CD14-positive monocyte (primary cell): ENCODE measurements at regions not wholly inside any gene's neighbourhood (a gene's known extent, or its start where the extent isn't known, plus 50 kb on each side); places are given as distances from the start of the nearest gene placed in this dataset.

Experiments used
- DNase-seq, 3 donors: peaks; one replicate each; pipeline ENCODE4 v3.0.0-alpha.2; 2011 to 2022
- H2AFZ ChIP-seq: 2 replicates; pipeline ENCODE4 v1.6.0; 2012; ENCODE audit warnings: mild to moderate bottlenecking, low read depth, low read length, inconsistent platforms; ENCODE audit not compliant: insufficient read depth, poor library complexity, severe bottlenecking
- H3K27ac ChIP-seq, 2 donors: 1 replicate in 1 of 2; 2 replicates in 1 of 2; pipeline ENCODE4 v1.5.1; 2012 to 2013; ENCODE audit warnings: low read length in 2 of 2, control low read depth in 1 of 2, inconsistent platforms in 1 of 2, low read depth in 1 of 2, mild to moderate bottlenecking in 1 of 2
- H3K27me3 ChIP-seq, 2 donors: one replicate each; pipeline versions ENCODE4 v1.6.0 to v1.6.1; 2011 to 2013; ENCODE audit warnings: low read length in 2 of 2; ENCODE audit not compliant: control insufficient read depth in 2 of 2, insufficient read depth in 2 of 2
- H3K36me3 ChIP-seq, 2 donors: replicated peaks in 1 of 2; 1 replicate in 1 of 2; 2 replicates in 1 of 2; pipeline versions ENCODE4 v1.5.1 to v1.6.1; 2012 to 2013; ENCODE audit warnings: low read length in 2 of 2, control low read depth in 1 of 2, inconsistent platforms in 1 of 2, mild to moderate bottlenecking in 1 of 2; ENCODE audit not compliant: insufficient read depth in 2 of 2, control insufficient read depth in 1 of 2
- H3K4me1 ChIP-seq, 2 donors: 1 replicate in 1 of 2; 2 replicates in 1 of 2; pipeline versions ENCODE4 v1.5.1 to v1.6.1; 2012 to 2013; ENCODE audit warnings: low read length in 2 of 2, control low read depth in 1 of 2, inconsistent platforms in 1 of 2, mild to moderate bottlenecking in 1 of 2, moderate library complexity in 1 of 2; ENCODE audit not compliant: insufficient read depth in 2 of 2, control insufficient read depth in 1 of 2
- H3K4me2 ChIP-seq: replicated peaks from 2 replicates; pipeline ENCODE3; 2012; ENCODE audit warnings: low read length, moderate library complexity, mild to moderate bottlenecking; ENCODE audit not compliant: poor library complexity, severe bottlenecking; ENCODE audit errors: extremely low read depth
- H3K4me3 ChIP-seq, 3 experiments: fragments of 200-600 bp in 1 of 3; sonication (generic) in 1 of 3; replicated peaks in 1 of 3; 1 replicate in 2 of 3; 2 replicates in 1 of 3; pipeline ENCODE4 v1.5.1; 2011 to 2013; ENCODE audit warnings: low read length in 3 of 3, mild to moderate bottlenecking in 3 of 3, control low read depth in 2 of 3, low read depth in 2 of 3, inconsistent platforms in 1 of 3, moderate library complexity in 1 of 3
- H3K79me2 ChIP-seq: 2 replicates; pipeline ENCODE4 v1.6.0; 2012; ENCODE audit warnings: mild to moderate bottlenecking, control low read depth, inconsistent platforms, low read length, moderate library complexity; ENCODE audit not compliant: insufficient read depth
- H3K9ac ChIP-seq: 2 replicates; pipeline ENCODE4 v1.6.0; 2017; ENCODE audit warnings: low read length, mild to moderate bottlenecking; ENCODE audit not compliant: insufficient read depth, poor library complexity, severe bottlenecking
- H3K9me3 ChIP-seq, 2 donors: replicated peaks in 1 of 2; 1 replicate in 1 of 2; 2 replicates in 1 of 2; pipeline versions ENCODE4 v1.5.1 to v1.6.1; 2012 to 2013; ENCODE audit warnings: low read length in 2 of 2, control low read depth in 1 of 2; ENCODE audit not compliant: control insufficient read depth in 1 of 2, insufficient read depth in 1 of 2
- H4K20me1 ChIP-seq: 2 replicates; pipeline ENCODE4 v1.6.0; 2012; ENCODE audit warnings: mild to moderate bottlenecking, low read length, control low read depth, moderate library complexity; ENCODE audit not compliant: insufficient read depth
- H3K27ac Mint-ChIP-seq, 7 donors: one replicate each; pipeline ENCODE4 v1.8.0; 2020; ENCODE audit warnings: mild to moderate bottlenecking in 7 of 7, mixed read lengths in 7 of 7, moderate library complexity in 6 of 7, inconsistent platforms in 2 of 7
- H3K27me3 Mint-ChIP-seq, 3 donors: one replicate each; pipeline ENCODE4 v1.8.0; 2021 to 2022; ENCODE audit warnings: low read depth in 3 of 3, mild to moderate bottlenecking in 3 of 3, mixed read lengths in 3 of 3, moderate library complexity in 3 of 3, inconsistent platforms in 1 of 3
- H3K36me3 Mint-ChIP-seq, 2 donors: one replicate each; pipeline ENCODE4 v1.8.0; 2020; ENCODE audit warnings: mixed read lengths in 2 of 2, inconsistent platforms in 1 of 2, mild to moderate bottlenecking in 1 of 2
- H3K4me1 Mint-ChIP-seq: one replicate; pipeline ENCODE4 v1.8.0; 2020; ENCODE audit warnings: mild to moderate bottlenecking, mixed read lengths
- H3K4me3 Mint-ChIP-seq, 2 donors: one replicate each; pipeline ENCODE4 v1.8.0; 2020; ENCODE audit warnings: mild to moderate bottlenecking in 2 of 2, mixed read lengths in 2 of 2, moderate library complexity in 1 of 2
- H3K9me3 Mint-ChIP-seq, 7 donors: one replicate each; pipeline ENCODE4 v1.8.0; 2020 to 2022; ENCODE audit warnings: mixed read lengths in 7 of 7, mild to moderate bottlenecking in 6 of 7, moderate library complexity in 6 of 7, inconsistent platforms in 2 of 7
- CTCF ChIP-seq: fragments of 200-600 bp; IDR thresholded peaks from one replicate; pipeline ENCODE4 v1.8.0; 2022; ENCODE audit warnings: antibody characterized with exemption, mild to moderate bottlenecking
- WGBS: methylation state at CpG from one replicate; pipeline ENCODE4 v1.1.5; 2013; ENCODE audit warnings: missing lambda C conversion rate; ENCODE audit not compliant: insufficient coverage; 5-methylcytosine and 5-hydroxymethylcytosine counted together
- intact Hi-C, 2 donors: fragments of 100-400 bp; cut with micrococcal nuclease; formaldehyde crosslinking; loops; one replicate each; pipeline versions ENCODE4 v1.15.0 to v1.15.1; 2023

DNA sequence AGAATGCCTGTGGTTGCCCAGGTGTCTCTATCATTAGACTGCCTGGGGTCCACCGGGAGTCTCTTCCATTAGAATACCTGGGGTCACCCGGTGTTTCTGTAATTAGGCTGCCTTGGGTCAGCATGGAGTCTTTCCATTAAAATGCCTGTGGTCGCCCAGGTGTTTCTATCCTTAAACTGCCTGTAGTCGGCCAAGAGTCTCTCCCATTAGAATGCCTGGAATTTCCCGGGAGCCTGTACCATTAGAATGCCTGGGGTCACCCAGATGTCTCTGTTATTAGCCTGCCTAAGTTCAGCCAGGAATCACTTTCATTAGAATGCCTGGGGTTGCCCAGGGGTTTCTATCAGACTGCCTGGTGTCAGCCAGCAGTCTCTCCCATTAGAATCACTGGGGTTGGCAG is 1492.8 kb downstream of the UQCRFS1 start:
- Mint-ChIP-seq H3K9me3 (peaks cover 13 to 55% (median 48%) of the 10 kb centered on the region in 7 donors), H3K27ac (no peak overlapping the region), H3K4me1 (no peaks in the 10 kb centered on the region), H3K27me3 (peaks cover 0 to 2% (median 0%) of the 10 kb centered on the region in 3 donors), H3K4me3 (no peak overlapping the region), H3K36me3 (no peaks in the 10 kb centered on the region)
- no peak for TF ChIP-seq CTCF
- intact Hi-C loops, result no loop called here
- Histone ChIP-seq H4K20me1 (no peaks in the 10 kb centered on the region), H3K9ac (no peak overlapping the region), H3K4me1 (no peaks in the 10 kb centered on the region), H3K27ac (no peak overlapping the region), H3K4me2 (no peak overlapping the region), H3K27me3 (no peaks in the 10 kb centered on the region), H3K36me3 (no peaks in the 10 kb centered on the region), H3K9me3 (peaks cover 47 to 99% of the 10 kb centered on the region in 2 donors), H3K4me3 (no peak overlapping the region), H3K79me2 (no peaks in the 10 kb centered on the region), H2AFZ (no peak overlapping the region)
- WGBS, result 87% methylated on average over 5 of the region's 5 CpGs
- no peak for DNase-seq

DNA sequence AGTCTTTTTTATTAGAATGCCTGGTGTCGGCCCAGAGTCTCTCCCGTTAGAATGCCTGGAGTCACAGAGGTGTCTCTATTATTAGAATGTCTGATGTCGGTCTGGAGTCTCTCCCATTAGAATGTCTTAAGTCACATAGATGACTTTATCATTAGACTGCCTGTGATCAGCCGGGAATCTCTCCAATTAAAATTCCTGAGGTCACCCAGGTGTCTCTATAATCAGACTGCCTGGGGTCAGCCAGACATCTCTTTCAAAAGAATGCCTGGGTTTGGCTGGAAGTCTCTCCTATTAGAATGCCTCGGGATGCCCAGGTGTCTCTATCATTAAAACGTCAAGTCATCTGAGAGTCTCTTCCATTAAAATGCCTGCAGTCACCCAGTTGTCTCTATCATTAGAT is 1493.9 kb downstream of the UQCRFS1 start:
- no peaks in the 10 kb centered on the region for H3K27me3 ChIP-seq
- H3K4me3 ChIP-seq, result no peak overlapping the region
- H3K9me3 ChIP-seq, result peaks cover 47 to 96% of the 10 kb centered on the region in 2 donors
- H2AFZ ChIP-seq, result no peak overlapping the region
- WGBS, result 94% methylated on average over 5 of the region's 6 CpGs
- H3K36me3 Mint-ChIP-seq, result no peaks in the 10 kb centered on the region
- no peaks in the 10 kb centered on the region for H3K79me2 ChIP-seq
- intact Hi-C loops, result no loop called here
- H3K4me1 ChIP-seq, result no peaks in the 10 kb centered on the region
- no peak overlapping the region for H3K9ac ChIP-seq
- H4K20me1 ChIP-seq, result no peaks in the 10 kb centered on the region
- no peak overlapping the region for H3K27ac ChIP-seq
- no peak for DNase-seq
- H3K4me2 ChIP-seq, result no peak overlapping the region
- no peaks in the 10 kb centered on the region for H3K36me3 ChIP-seq
- no peak overlapping the region for H3K4me3 Mint-ChIP-seq
- H3K4me1 Mint-ChIP-seq, result no peaks in the 10 kb centered on the region
- H3K27me3 Mint-ChIP-seq, result peaks cover 0 to 2% (median 0%) of the 10 kb centered on the region in 3 donors
- TF ChIP-seq CTCF, result no peak
- no peak overlapping the region for H3K27ac Mint-ChIP-seq
- peaks cover 13 to 51% (median 46%) of the 10 kb centered on the region in 7 donors for H3K9me3 Mint-ChIP-seq
